ENCODE measurements at regions not wholly inside any gene's neighbourhood (a gene's known extent, or its start where the extent isn't known, plus 50 kb on each side); places are given as distances from the start of the nearest gene placed in this dataset.
A peak's percentile ranks its signal among the peaks of the same experiment; 100 is the strongest.
"Not testable (repeated sequence)": the region's sequence is repeated elsewhere in the genome, so short reads cannot be mapped to it uniquely, and the experiment has no call there.

- peak; percentile 72 to 75 for ATAC-seq
- peak overlapping the region; percentile 40 for H3K4me3 Mint-ChIP-seq
- no peaks in the 10 kb centered on the region for H3K36me3 Mint-ChIP-seq (ENCODE audit: insufficient read depth)
- DNase-seq: no peak
- H3K4me1 Mint-ChIP-seq (ENCODE audit: low read depth): peaks cover 32% of the 10 kb centered on the region
- peaks cover 27% of the 10 kb centered on the region for H3K27me3 Mint-ChIP-seq (ENCODE audit: low read depth)
- no peaks in the 10 kb centered on the region for H3K9me3 Mint-ChIP-seq
These were observed 66.1 kb downstream of the FAM50B start for GRCh38 chr6:3915076-3915791.

GRCh38 chr6:3916211-3916610, 67.0 kb downstream of the FAM50B start:
- H3K4me3 Mint-ChIP-seq: no peak overlapping the region
- H3K4me1 Mint-ChIP-seq (ENCODE audit: low read depth): peaks cover 32% of the 10 kb centered on the region
- ATAC-seq (no peak), DNase-seq (no peak)
- H3K9me3 Mint-ChIP-seq: no peaks in the 10 kb centered on the region
- no peaks in the 10 kb centered on the region for H3K36me3 Mint-ChIP-seq (ENCODE audit: insufficient read depth)
- H3K27me3 Mint-ChIP-seq (ENCODE audit: low read depth): peaks cover 25% of the 10 kb centered on the region

GRCh38 chr6:3916749-3917148, 67.6 kb downstream of the FAM50B start:
- Mint-ChIP-seq H3K27me3 (ENCODE audit: low read depth) (peaks cover 21% of the 10 kb centered on the region), H3K4me1 (ENCODE audit: low read depth) (peaks cover 32% of the 10 kb centered on the region)
- not testable (repeated sequence) for H3K36me3 Mint-ChIP-seq (ENCODE audit: insufficient read depth); H3K9me3 Mint-ChIP-seq; DNase-seq; ATAC-seq; H3K4me3 Mint-ChIP-seq

GRCh38 chr6:3918469-3918868, 69.3 kb downstream of the FAM50B start:
- no peaks in the 10 kb centered on the region for H3K36me3 Mint-ChIP-seq (ENCODE audit: insufficient read depth)
- H3K27me3 Mint-ChIP-seq (ENCODE audit: low read depth): peaks cover 6% of the 10 kb centered on the region
- H3K4me1 Mint-ChIP-seq (ENCODE audit: low read depth): peaks cover 29% of the 10 kb centered on the region
- no peak overlapping the region for H3K4me3 Mint-ChIP-seq
- DNase-seq: no peak
- ATAC-seq: no peak
- no peaks in the 10 kb centered on the region for H3K9me3 Mint-ChIP-seq

DNA sequence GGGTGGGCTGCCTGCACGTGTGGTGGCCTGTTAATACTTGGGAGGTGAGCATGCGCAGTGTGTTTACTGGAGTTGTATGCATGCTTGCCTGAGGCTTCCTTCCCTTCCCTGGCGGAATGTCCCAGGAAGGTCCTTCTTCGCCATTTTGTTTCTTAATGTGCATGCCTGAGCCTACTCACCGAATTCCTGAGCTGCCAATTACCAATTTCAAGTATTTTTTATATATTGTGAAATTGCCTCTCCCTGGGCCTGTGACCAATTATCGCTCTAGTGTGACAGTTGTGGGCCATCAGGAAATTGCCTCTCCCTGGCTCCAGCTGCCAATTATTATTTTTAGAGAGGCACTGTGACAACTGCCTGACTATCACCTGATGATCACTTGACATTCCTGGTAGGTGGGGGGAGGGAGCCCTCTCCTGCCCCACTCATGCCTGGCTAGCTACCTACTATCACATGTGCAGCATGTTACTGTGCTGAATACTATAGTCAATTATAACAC, 70.0 kb downstream of the FAM50B start:
- peaks cover 25% of the 10 kb centered on the region for H3K4me1 Mint-ChIP-seq (ENCODE audit: low read depth)
- peaks cover 2% of the 10 kb centered on the region for H3K27me3 Mint-ChIP-seq (ENCODE audit: low read depth)
- no peak for DNase-seq
- no peaks in the 10 kb centered on the region for H3K36me3 Mint-ChIP-seq (ENCODE audit: insufficient read depth)
- no peaks in the 10 kb centered on the region for H3K9me3 Mint-ChIP-seq
- ATAC-seq: no peak
- H3K4me3 Mint-ChIP-seq: no peak overlapping the region

GRCh38 chr6:3919849-3920248, 70.7 kb downstream of the FAM50B start:
- H3K9me3 Mint-ChIP-seq: no peaks in the 10 kb centered on the region
- DNase-seq: no peak
- no peaks in the 10 kb centered on the region for H3K36me3 Mint-ChIP-seq (ENCODE audit: insufficient read depth)
- peaks cover 19% of the 10 kb centered on the region for H3K4me1 Mint-ChIP-seq (ENCODE audit: low read depth)
- no peak for ATAC-seq
- H3K27me3 Mint-ChIP-seq (ENCODE audit: low read depth): peaks cover 5% of the 10 kb centered on the region
- H3K4me3 Mint-ChIP-seq: no peak overlapping the region

DNA sequence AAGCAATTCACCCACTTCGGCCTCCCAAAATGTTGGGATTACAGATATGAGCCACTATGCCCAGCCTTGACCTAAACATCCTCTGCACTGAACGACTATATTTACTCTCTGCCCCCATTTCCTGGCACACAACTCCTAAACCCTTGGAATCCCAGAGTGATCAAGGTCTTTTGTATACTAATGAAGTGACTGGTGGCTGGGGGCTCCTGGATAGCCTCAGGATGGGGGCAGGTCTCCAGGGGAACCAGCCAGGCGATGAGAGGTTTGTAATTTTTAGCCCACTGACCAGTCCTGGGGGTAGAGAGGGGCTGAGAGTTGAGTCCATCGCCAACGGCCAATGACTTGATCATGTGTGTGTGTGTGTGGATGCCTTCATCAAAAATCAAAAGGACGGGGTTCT, 71.1 kb downstream of the FAM50B start:
- DNase-seq (no peak), ATAC-seq (no peak)
- Mint-ChIP-seq H3K27me3 (ENCODE audit: low read depth) (peaks cover 9% of the 10 kb centered on the region), H3K4me3 (no peak overlapping the region), H3K36me3 (ENCODE audit: insufficient read depth) (no peaks in the 10 kb centered on the region), H3K4me1 (ENCODE audit: low read depth) (peaks cover 14% of the 10 kb centered on the region), H3K9me3 (no peaks in the 10 kb centered on the region)

DNA sequence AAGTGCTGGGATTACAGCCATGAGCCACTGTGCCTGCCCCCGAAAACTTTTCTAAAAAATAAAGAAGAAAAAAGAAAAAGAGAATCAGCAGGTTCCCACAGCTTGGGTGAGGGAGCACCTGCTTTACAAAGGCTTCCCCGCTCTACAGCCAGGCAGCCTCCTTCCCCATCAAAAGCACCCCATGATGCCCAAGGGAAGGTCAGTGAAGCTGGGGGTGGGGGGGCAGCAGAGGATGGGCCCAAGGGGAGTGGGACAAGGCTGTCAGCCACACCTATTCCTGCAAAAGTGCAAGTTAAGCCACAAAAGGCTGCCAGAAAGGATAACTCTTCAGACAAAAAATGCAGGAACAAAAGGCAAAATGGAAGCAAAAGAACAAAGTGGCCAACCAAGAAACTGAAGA, 72.5 kb downstream of the FAM50B start:
- Mint-ChIP-seq H3K4me3 (no peak overlapping the region), H3K36me3 (ENCODE audit: insufficient read depth) (no peaks in the 10 kb centered on the region), H3K9me3 (no peaks in the 10 kb centered on the region), H3K27me3 (ENCODE audit: low read depth) (peaks cover 11% of the 10 kb centered on the region), H3K4me1 (ENCODE audit: low read depth) (peaks cover 2% of the 10 kb centered on the region)
- DNase-seq (no peak), ATAC-seq (no peak)

DNA sequence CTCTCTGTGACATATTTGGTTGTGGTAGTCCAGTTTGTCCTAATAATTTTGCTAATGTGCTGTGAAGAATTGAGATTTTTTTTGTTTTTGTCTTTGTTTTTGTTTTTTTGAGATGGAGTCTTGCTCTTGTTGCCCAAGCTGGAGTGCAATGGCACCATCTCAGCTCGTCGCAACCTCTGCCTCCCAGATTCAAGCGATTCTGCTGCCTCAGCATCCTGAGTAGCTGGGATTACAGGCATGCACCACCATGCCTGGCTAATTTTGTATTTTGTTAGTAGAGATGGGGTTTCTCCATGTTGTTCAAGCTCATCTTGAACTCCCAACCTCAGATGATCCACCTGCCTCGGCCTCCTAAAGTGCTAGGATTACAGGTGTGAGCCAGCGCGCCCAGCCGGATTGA, 73.4 kb downstream of the FAM50B start:
- ATAC-seq; H3K4me1 Mint-ChIP-seq (ENCODE audit: low read depth); DNase-seq; H3K9me3 Mint-ChIP-seq; H3K4me3 Mint-ChIP-seq; H3K36me3 Mint-ChIP-seq (ENCODE audit: insufficient read depth): not testable (repeated sequence)
- peaks cover 11% of the 10 kb centered on the region for H3K27me3 Mint-ChIP-seq (ENCODE audit: low read depth)

DNA sequence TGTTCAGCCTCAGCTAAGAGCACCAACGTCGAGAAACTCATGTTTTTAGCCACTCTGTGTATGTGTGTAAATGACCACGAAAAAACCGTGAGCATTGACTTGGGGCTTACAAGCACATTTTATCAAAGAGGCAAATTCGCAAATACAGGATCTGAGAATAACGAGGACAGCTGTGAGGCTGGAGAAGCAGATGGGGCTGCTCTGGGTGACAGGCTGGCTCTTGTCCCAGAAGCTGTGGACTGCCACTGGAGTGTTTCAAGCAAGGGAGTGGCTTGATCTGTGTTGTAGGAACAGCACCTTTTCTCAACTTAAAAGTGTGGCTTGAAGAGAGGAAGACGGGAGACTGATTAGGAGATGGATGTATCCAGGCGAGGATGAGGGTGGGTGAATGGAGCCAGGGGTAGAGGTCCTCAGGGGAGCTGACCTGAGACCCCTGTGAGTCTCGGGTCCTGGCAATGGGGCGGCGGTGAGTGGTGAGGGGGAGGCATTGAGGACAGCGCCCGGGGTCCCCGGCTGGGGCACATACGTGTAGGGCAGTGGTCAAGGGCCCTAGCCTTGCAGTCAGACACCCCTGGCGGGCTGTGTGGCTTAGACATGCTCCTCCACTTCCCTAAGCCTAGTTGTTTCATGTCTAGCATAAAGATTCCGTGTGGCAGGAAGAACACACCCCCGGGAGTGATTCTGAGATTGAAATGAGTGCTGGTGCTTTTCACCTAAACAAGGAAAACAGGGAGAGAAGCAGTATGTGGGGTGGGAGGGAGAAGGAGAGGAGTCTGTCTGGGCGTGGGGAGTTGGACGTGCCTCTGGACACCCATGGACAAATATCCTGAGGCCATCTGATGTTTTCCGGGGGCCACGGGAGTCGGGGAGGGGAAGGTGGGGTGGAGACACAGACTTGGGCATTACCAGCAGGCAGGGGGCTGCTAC, 76.3 kb downstream of the FAM50B start:
- DNase-seq; H3K4me1 Mint-ChIP-seq (ENCODE audit: low read depth); H3K9me3 Mint-ChIP-seq; H3K36me3 Mint-ChIP-seq (ENCODE audit: insufficient read depth); ATAC-seq; H3K4me3 Mint-ChIP-seq: not testable (repeated sequence)
- H3K27me3 Mint-ChIP-seq (ENCODE audit: low read depth): peaks cover 11% of the 10 kb centered on the region

- Mint-ChIP-seq H3K9me3 (no peaks in the 10 kb centered on the region), H3K4me1 (ENCODE audit: low read depth) (no peaks in the 10 kb centered on the region), H3K27me3 (ENCODE audit: low read depth) (peaks cover 11% of the 10 kb centered on the region), H3K4me3 (no peak overlapping the region), H3K36me3 (ENCODE audit: insufficient read depth) (no peaks in the 10 kb centered on the region)
- DNase-seq (no peak), ATAC-seq (no peak)
These were observed 76.9 kb downstream of the FAM50B start for GRCh38 chr6:3926150-3926482.

GRCh38 chr6:3928111-3928510, 78.9 kb downstream of the FAM50B start:
- DNase-seq: no peak

DNA sequence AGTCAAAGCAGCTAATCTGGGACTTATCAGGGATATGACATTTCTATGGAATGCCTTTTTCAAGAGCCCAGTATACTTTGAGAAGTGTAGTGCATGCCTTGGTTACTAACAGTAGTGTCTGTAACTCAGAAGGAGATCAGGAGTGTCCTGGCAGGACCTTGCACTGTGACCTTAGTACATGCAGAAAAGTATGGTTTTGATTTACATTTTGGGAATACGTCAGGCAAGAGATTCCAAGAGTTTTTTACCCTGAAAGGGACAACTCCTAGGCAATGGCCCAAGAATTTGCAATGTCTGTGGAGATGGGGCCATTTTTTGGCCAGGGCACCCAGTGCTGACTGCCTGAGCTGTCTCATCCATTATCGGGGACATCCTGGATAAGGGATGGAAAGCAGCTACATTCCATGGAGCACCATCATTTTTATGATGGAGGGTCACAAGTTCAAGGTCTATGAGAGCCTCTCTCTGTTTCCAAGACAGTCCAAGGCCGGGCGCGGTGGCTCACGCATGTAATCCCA, 80.2 kb downstream of the FAM50B start:
- H3K4me3 Mint-ChIP-seq: no peak overlapping the region
- peaks cover 11% of the 10 kb centered on the region for H3K27me3 Mint-ChIP-seq (ENCODE audit: low read depth)
- ATAC-seq (no peak), DNase-seq (no peak)
- H3K36me3 Mint-ChIP-seq (ENCODE audit: insufficient read depth): no peaks in the 10 kb centered on the region
- no peaks in the 10 kb centered on the region for H3K4me1 Mint-ChIP-seq (ENCODE audit: low read depth)
- H3K9me3 Mint-ChIP-seq: no peaks in the 10 kb centered on the region

More at GRCh38 chr6:3928111-3928510, 78.9 kb downstream of the FAM50B start:
- no peak for ATAC-seq
- Mint-ChIP-seq H3K27me3 (ENCODE audit: low read depth) (peaks cover 11% of the 10 kb centered on the region), H3K9me3 (no peaks in the 10 kb centered on the region), H3K36me3 (ENCODE audit: insufficient read depth) (no peaks in the 10 kb centered on the region), H3K4me1 (ENCODE audit: low read depth) (no peaks in the 10 kb centered on the region), H3K4me3 (no peak overlapping the region)

GRCh38 chr6:3937438-3937837, 88.3 kb downstream of the FAM50B start:
- Mint-ChIP-seq H3K4me1 (ENCODE audit: low read depth) (no peaks in the 10 kb centered on the region), H3K4me3 (no peak overlapping the region), H3K27me3 (ENCODE audit: low read depth) (peaks cover 26% of the 10 kb centered on the region), H3K9me3 (no peaks in the 10 kb centered on the region), H3K36me3 (ENCODE audit: insufficient read depth) (no peaks in the 10 kb centered on the region)
- DNase-seq (no peak), ATAC-seq (no peak)

All from activated T-cell treated with anti-CD3 and anti-CD28 coated beads, Interleukin-2, amount 50 U/mL, for 4 hours (primary cell).